ENCODE measurements at regions not wholly inside any gene's neighbourhood (a gene's known extent, or its start where the extent isn't known, plus 50 kb on each side); places are given as distances from the start of the nearest gene placed in this dataset.

DNA sequence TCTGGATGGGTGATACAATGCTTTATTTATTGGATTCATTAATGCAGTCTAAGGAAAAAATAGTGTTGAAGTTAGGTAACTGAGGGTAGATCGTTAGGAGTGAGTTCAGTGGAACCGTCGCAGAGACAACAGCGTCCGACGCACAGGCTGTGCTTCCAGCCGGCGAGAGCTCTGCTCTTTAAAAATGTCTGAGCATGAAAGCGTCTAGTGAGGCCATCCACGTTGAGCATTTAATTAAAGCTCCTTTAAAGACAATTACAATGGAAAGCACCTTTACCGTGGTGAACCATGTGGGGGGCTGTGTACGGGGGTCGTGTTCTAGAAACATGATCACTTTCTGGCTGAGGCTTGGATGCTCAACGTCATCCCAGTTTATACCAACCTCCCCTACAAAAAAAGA lies 822.7 kb downstream of the GALR1 start:
- ChIA-PET POLR2A (ENCODE audit: low non-redundant PET) (no interaction called here), CTCF (no interaction called here)
- no peak overlapping the region for H3K4me3 ChIP-seq (ENCODE audit: low read depth, low read length, poor library complexity, severe bottlenecking)
- no peaks in the 10 kb centered on the region for H3K4me1 ChIP-seq (ENCODE audit: insufficient read depth, low read length, poor library complexity, severe bottlenecking)
- intact Hi-C loops (cut with micrococcal nuclease; ENCODE audit: unreplicated experiment), result no loop called here
- H3K36me3 ChIP-seq (ENCODE audit: insufficient read depth, low read length, poor library complexity, severe bottlenecking), result no peaks in the 10 kb centered on the region
- no peak overlapping the region for H3K27ac ChIP-seq (ENCODE audit: low read depth, low read length, poor library complexity, severe bottlenecking)
- BruUV-seq (replicated peaks), result no TSS peak
- no peak for DNase-seq (ENCODE audit: low spot score)
- H3K9me3 ChIP-seq (ENCODE audit: low read depth, low read length, poor library complexity, severe bottlenecking), result peaks cover 25% of the 10 kb centered on the region
- no peaks in the 10 kb centered on the region for H3K27me3 ChIP-seq (replicated peaks; ENCODE audit: insufficient read depth, low read depth, low read length, poor library complexity)
- no peak for TF ChIP-seq CTCF (conservative IDR thresholded peaks at IDR 0.05; ENCODE audit: low read depth, low read length)
- no peak for TF ChIP-seq EZH2 (IDR thresholded peaks at IDR 0.05; ENCODE audit: borderline replicate concordance, low read depth, low read length, poor library complexity, severe bottlenecking)

GRCh38 chr18:78073275-78073674 lies 823.6 kb downstream of the GALR1 start:
- CTCF ChIA-PET, result no interaction called here
- intact Hi-C loops (cut with micrococcal nuclease; ENCODE audit: unreplicated experiment), result no loop called here

DNA sequence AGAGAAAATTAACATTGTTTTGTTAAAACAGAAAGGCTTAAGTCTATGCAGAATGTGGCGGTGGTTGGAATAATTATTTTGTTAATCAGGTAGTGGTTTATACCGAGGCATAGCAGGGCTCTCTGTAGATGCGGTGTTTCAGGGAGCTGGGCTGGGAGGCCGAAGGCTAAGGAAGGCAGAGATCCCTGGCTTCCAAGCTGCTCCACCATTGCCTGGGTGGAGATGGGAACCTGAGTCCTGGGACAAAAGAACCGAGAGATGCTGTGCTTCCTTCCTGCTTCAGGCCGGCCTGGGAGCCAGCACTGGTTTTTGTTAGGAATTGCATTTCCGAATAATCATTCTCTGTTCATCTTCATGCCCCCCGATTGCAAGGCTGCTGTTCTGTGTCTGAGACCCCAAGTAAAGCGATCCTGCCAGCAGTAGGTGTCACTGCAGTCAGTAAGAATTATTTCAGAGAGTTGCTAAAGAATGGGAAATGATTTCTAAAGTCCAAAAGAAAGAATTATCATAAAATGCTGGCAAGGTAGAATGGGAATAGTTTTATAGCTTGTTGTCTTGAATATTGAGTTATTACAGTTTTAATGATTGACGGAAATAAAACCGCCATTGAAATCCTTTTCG lies 824.9 kb downstream of the GALR1 start:
- no peak for DNase-seq (ENCODE audit: low spot score)
- POLR2A ChIA-PET (ENCODE audit: low non-redundant PET), result no interaction called here
- no peaks in the 10 kb centered on the region for H3K36me3 ChIP-seq (ENCODE audit: insufficient read depth, low read length, poor library complexity, severe bottlenecking)
- H3K27ac ChIP-seq (ENCODE audit: low read depth, low read length, poor library complexity, severe bottlenecking), result no peak overlapping the region
- CTCF ChIA-PET, result no interaction called here
- no peaks in the 10 kb centered on the region for H3K4me1 ChIP-seq (ENCODE audit: insufficient read depth, low read length, poor library complexity, severe bottlenecking)
- BruUV-seq (replicated peaks), result no TSS peak
- intact Hi-C loops (cut with micrococcal nuclease; ENCODE audit: unreplicated experiment), result no loop called here
- no peak overlapping the region for H3K4me3 ChIP-seq (ENCODE audit: low read depth, low read length, poor library complexity, severe bottlenecking)
- H3K9me3 ChIP-seq (ENCODE audit: low read depth, low read length, poor library complexity, severe bottlenecking), result peaks cover 24% of the 10 kb centered on the region
- TF ChIP-seq EZH2 (IDR thresholded peaks at IDR 0.05; ENCODE audit: borderline replicate concordance, low read depth, low read length, poor library complexity, severe bottlenecking) (no peak), CTCF (conservative IDR thresholded peaks at IDR 0.05; ENCODE audit: low read depth, low read length) (no peak)
- H3K27me3 ChIP-seq (replicated peaks; ENCODE audit: insufficient read depth, low read depth, low read length, poor library complexity), result no peaks in the 10 kb centered on the region

More at GRCh38 chr18:78073275-78073674, 823.6 kb downstream of the GALR1 start:
- DNase-seq (ENCODE audit: low spot score), result no peak
- Histone ChIP-seq H3K27ac (ENCODE audit: low read depth, low read length, poor library complexity, severe bottlenecking) (no peak overlapping the region), H3K4me3 (ENCODE audit: low read depth, low read length, poor library complexity, severe bottlenecking) (no peak overlapping the region), H3K9me3 (ENCODE audit: low read depth, low read length, poor library complexity, severe bottlenecking) (peaks cover 25% of the 10 kb centered on the region), H3K36me3 (ENCODE audit: insufficient read depth, low read length, poor library complexity, severe bottlenecking) (no peaks in the 10 kb centered on the region), H3K4me1 (ENCODE audit: insufficient read depth, low read length, poor library complexity, severe bottlenecking) (no peaks in the 10 kb centered on the region), H3K27me3 (replicated peaks; ENCODE audit: insufficient read depth, low read depth, low read length, poor library complexity) (no peaks in the 10 kb centered on the region)
- TF ChIP-seq EZH2 (IDR thresholded peaks at IDR 0.05; ENCODE audit: borderline replicate concordance, low read depth, low read length, poor library complexity, severe bottlenecking) (no peak), CTCF (conservative IDR thresholded peaks at IDR 0.05; ENCODE audit: low read depth, low read length) (no peak)
- BruUV-seq (replicated peaks), result no TSS peak
- POLR2A ChIA-PET (ENCODE audit: low non-redundant PET), result no interaction called here
